ENCODE measurements at regions not wholly inside any gene's neighbourhood (a gene's known extent, or its start where the extent isn't known, plus 50 kb on each side); places are given as distances from the start of the nearest gene placed in this dataset.

GRCh38 chr14:71498212-71498611 lies 434.0 kb upstream of the RGS6 start:
- no peak for TF ChIP-seq CTCF (IDR thresholded peaks at IDR 0.05)
- no peak for TF ChIP-seq POLR2A (IDR thresholded peaks at IDR 0.05)

Data from body of pancreas (tissue), 4 donors.